Mesothelial cell of epicardium (in vitro differentiated cells): ENCODE measurements at regions not wholly inside any gene's neighbourhood (a gene's known extent, or its start where the extent isn't known, plus 50 kb on each side); places are given as distances from the start of the nearest gene placed in this dataset.

Experiments used
- DNase-seq, 2 experiments: peaks; one replicate each; pipeline ENCODE4 v3.0.0; 2021; ENCODE audit warnings: low spot score in 2 of 2; ENCODE audit not compliant: unreplicated experiment in 2 of 2
- H3K27ac Mint-ChIP-seq: 2 replicates; pipeline ENCODE4 v1.8.0; 2021; ENCODE audit warnings: mixed read lengths
- H3K27me3 Mint-ChIP-seq: 2 replicates; pipeline ENCODE4 v1.8.0; 2021; ENCODE audit warnings: low read depth, mixed read lengths
- H3K36me3 Mint-ChIP-seq: 2 replicates; pipeline ENCODE4 v1.8.0; 2021; ENCODE audit warnings: mixed read lengths
- H3K4me1 Mint-ChIP-seq: 2 replicates; pipeline ENCODE4 v1.8.0; 2021; ENCODE audit warnings: mixed read lengths
- H3K4me3 Mint-ChIP-seq: 2 replicates; pipeline ENCODE4 v1.8.0; 2021; ENCODE audit warnings: mild to moderate bottlenecking, moderate library complexity, mixed read lengths
- H3K9me3 Mint-ChIP-seq: 2 replicates; pipeline ENCODE4 v1.8.0; 2021; ENCODE audit warnings: mixed read lengths
- CTCF ChIP-seq: fragments of 200-600 bp; sonication (generic); IDR thresholded peaks from one replicate; pipeline ENCODE4 v1.5.0; 2021; ENCODE audit warnings: antibody characterized with exemption; ENCODE audit not compliant: unreplicated experiment

- peak overlapping the region; percentile 80 for H3K27ac Mint-ChIP-seq
- no peaks in the 10 kb centered on the region for H3K27me3 Mint-ChIP-seq
- TF ChIP-seq CTCF: no peak
- H3K4me1 Mint-ChIP-seq: peaks cover 58% of the 10 kb centered on the region
- H3K9me3 Mint-ChIP-seq: no peaks in the 10 kb centered on the region
- H3K36me3 Mint-ChIP-seq: no peaks in the 10 kb centered on the region
- no peak overlapping the region for H3K4me3 Mint-ChIP-seq
- no peak for DNase-seq
Measured at GRCh38 chr11:10926801-10927211, 69.0 kb upstream of the ZBED5 start.

- Mint-ChIP-seq H3K4me3 (no peak overlapping the region), H3K9me3 (no peaks in the 10 kb centered on the region), H3K4me1 (peaks cover 51% of the 10 kb centered on the region), H3K27me3 (no peaks in the 10 kb centered on the region), H3K36me3 (no peaks in the 10 kb centered on the region), H3K27ac (peak overlapping the region; percentile 96)
- no peak for DNase-seq
- no peak for TF ChIP-seq CTCF
Measured at GRCh38 chr11:10925149-10925926, 67.5 kb upstream of the ZBED5 start.

GRCh38 chr11:10923882-10924281 lies 66.0 kb upstream of the ZBED5 start:
- no peaks in the 10 kb centered on the region for H3K9me3 Mint-ChIP-seq
- no peak overlapping the region for H3K4me3 Mint-ChIP-seq
- H3K36me3 Mint-ChIP-seq: no peaks in the 10 kb centered on the region
- no peak for DNase-seq
- H3K27ac Mint-ChIP-seq: peak overlapping the region; percentile 14
- peaks cover 51% of the 10 kb centered on the region for H3K4me1 Mint-ChIP-seq
- H3K27me3 Mint-ChIP-seq: no peaks in the 10 kb centered on the region
- TF ChIP-seq CTCF: no peak

GRCh38 chr11:10922892-10923291 lies 65.0 kb upstream of the ZBED5 start:
- Mint-ChIP-seq H3K4me1 (peaks cover 46% of the 10 kb centered on the region), H3K36me3 (peaks cover 9% of the 10 kb centered on the region), H3K27me3 (no peaks in the 10 kb centered on the region), H3K4me3 (no peak overlapping the region), H3K9me3 (peaks cover 10% of the 10 kb centered on the region), H3K27ac (peak overlapping the region; percentile 28)
- DNase-seq: no peak
- TF ChIP-seq CTCF: no peak

GRCh38 chr11:10920875-10921274 lies 63.0 kb upstream of the ZBED5 start:
- H3K27ac Mint-ChIP-seq: no peak overlapping the region
- H3K4me3 Mint-ChIP-seq: no peak overlapping the region
- no peak for TF ChIP-seq CTCF
- H3K9me3 Mint-ChIP-seq: peaks cover 19% of the 10 kb centered on the region
- no peak for DNase-seq
- peaks cover 16% of the 10 kb centered on the region for H3K36me3 Mint-ChIP-seq
- no peaks in the 10 kb centered on the region for H3K27me3 Mint-ChIP-seq
- peaks cover 29% of the 10 kb centered on the region for H3K4me1 Mint-ChIP-seq

- Mint-ChIP-seq H3K4me3 (no peak overlapping the region), H3K4me1 (peaks cover 22% of the 10 kb centered on the region), H3K36me3 (peaks cover 16% of the 10 kb centered on the region), H3K27ac (peak overlapping the region; percentile 94), H3K27me3 (no peaks in the 10 kb centered on the region), H3K9me3 (peaks cover 19% of the 10 kb centered on the region)
- DNase-seq: no peak
- no peak for TF ChIP-seq CTCF
Measured at GRCh38 chr11:10920205-10920604, 62.4 kb upstream of the ZBED5 start.
